IMR-90 (cell line): ENCODE measurements at regions not wholly inside any gene's neighbourhood (a gene's known extent, or its start where the extent isn't known, plus 50 kb on each side); places are given as distances from the start of the nearest gene placed in this dataset.

Experiments
- ATAC-seq: fragments of 200-7000 bp; cut with Tn5 transposase; 2 replicates; pipeline ENCODE4 v1.9.1; 2020; ENCODE audit warnings: low read depth, mild to moderate bottlenecking, moderate library complexity
- BruUV-seq: library from RNA; stranded (reverse); fragments of 400-500 nt; replicated peaks from 2 replicates; lab custom pipeline; 2021; lab: Mats Ljungman, UMichigan
- CTCF ChIA-PET: fragments of 300-600 bp; formaldehyde crosslinking; extraction: SDS; loops from one replicate; lab custom pipeline; 2021; ENCODE audit warnings: antibody characterized with exemption; lab: Yijun Ruan, JAX
- POLR2A ChIA-PET: fragments of 300-600 bp; sonication (Branson Sonifier 250); formaldehyde crosslinking; loops from one replicate; lab custom pipeline; 2022; ENCODE audit warnings: antibody characterized with exemption; ENCODE audit not compliant: unreplicated experiment; lab: Charles Lee
- DNase-seq: peaks from one replicate; pipeline ENCODE4 v3.0.0; 2013
- H2AFZ ChIP-seq: replicated peaks from 2 replicates; pipeline ENCODE3; 2013; ENCODE audit warnings: low read length, mild to moderate bottlenecking; ENCODE audit not compliant: poor library complexity
- H2AK5ac ChIP-seq: 2 replicates; pipeline ENCODE4 v1.6.1; 2013; ENCODE audit warnings: low read depth, low read length, inconsistent platforms
- H2AK9ac ChIP-seq: replicated peaks from 2 replicates; pipeline ENCODE3; 2013; ENCODE audit warnings: mild to moderate bottlenecking, low read depth, low read length, moderate library complexity; ENCODE audit not compliant: poor library complexity
- H2BK120ac ChIP-seq: 2 replicates; pipeline ENCODE4 v1.6.1; 2013; ENCODE audit warnings: low read depth, low read length, inconsistent platforms
- H2BK15ac ChIP-seq: 3 replicates; pipeline ENCODE4 v1.6.1; 2013; ENCODE audit warnings: low read depth, low read length, inconsistent platforms
- H2BK20ac ChIP-seq: 2 replicates; pipeline ENCODE4 v1.6.1; 2013; ENCODE audit warnings: low read depth, mild to moderate bottlenecking, inconsistent platforms, low read length, moderate library complexity
- H2BK5ac ChIP-seq: 2 replicates; pipeline ENCODE4 v1.6.1; 2013; ENCODE audit warnings: mild to moderate bottlenecking, low read depth, low read length, inconsistent platforms; ENCODE audit not compliant: poor library complexity, severe bottlenecking
- H3K14ac ChIP-seq: replicated peaks from 2 replicates; pipeline ENCODE4 v1.6.1; 2013; ENCODE audit warnings: low read depth, low read length, inconsistent platforms
- H3K18ac ChIP-seq: 2 replicates; pipeline ENCODE4 v1.6.1; 2013; ENCODE audit warnings: low read depth, low read length, control low read depth
- H3K23ac ChIP-seq: 2 replicates; pipeline ENCODE4 v1.6.1; 2013; ENCODE audit warnings: low read depth, low read length, inconsistent platforms
- H3K27ac ChIP-seq: 2 replicates; pipeline ENCODE4 v1.5.1; 2013; ENCODE audit warnings: mild to moderate bottlenecking, control low read depth, low read length; ENCODE audit not compliant: insufficient read depth
- H3K27me3 ChIP-seq: 2 replicates; pipeline ENCODE4 v1.6.1; 2013; ENCODE audit warnings: low read length; ENCODE audit not compliant: control insufficient read depth, insufficient read depth
- H3K36me3 ChIP-seq: 2 replicates; pipeline ENCODE4 v1.6.1; 2013; ENCODE audit warnings: low read length, mixed read lengths; ENCODE audit not compliant: control insufficient read depth, insufficient read depth
- H3K4ac ChIP-seq: 2 replicates; pipeline ENCODE4 v1.6.1; 2013; ENCODE audit warnings: low read depth, low read length, inconsistent platforms
- H3K4me1 ChIP-seq: 2 replicates; pipeline ENCODE4 v1.6.1; 2013; ENCODE audit warnings: low read length, mixed read lengths; ENCODE audit not compliant: control insufficient read depth, insufficient read depth
- H3K4me2 ChIP-seq: 2 replicates; pipeline ENCODE4 v1.6.1; 2013; ENCODE audit warnings: low read depth, mild to moderate bottlenecking, control low read depth, low read length, moderate library complexity
- H3K4me3 ChIP-seq: 2 replicates; pipeline ENCODE4 v1.5.1; 2013; ENCODE audit warnings: low read depth, mild to moderate bottlenecking, control low read depth, low read length, moderate library complexity; ENCODE audit not compliant: insufficient read depth
- H3K56ac ChIP-seq: 2 replicates; pipeline ENCODE4 v1.6.1; 2013; ENCODE audit warnings: low read length, inconsistent platforms; ENCODE audit not compliant: insufficient read depth; ENCODE audit errors: extremely low read depth
- H3K79me1 ChIP-seq, 2 experiments: 2 replicates each; pipeline ENCODE4 v1.6.1; 2013; ENCODE audit warnings: low read length in 2 of 2, inconsistent platforms in 1 of 2, low read depth in 1 of 2
- H3K9ac ChIP-seq: 2 replicates; pipeline ENCODE4 v1.6.1; 2013; ENCODE audit warnings: low read depth, low read length, control low read depth
- H3K9me1 ChIP-seq: 2 replicates; pipeline ENCODE4 v1.6.1; 2013; ENCODE audit warnings: low read length, inconsistent platforms; ENCODE audit not compliant: insufficient read depth
- H3K9me3 ChIP-seq: 2 replicates; pipeline ENCODE4 v1.6.1; 2013; ENCODE audit warnings: low read length; ENCODE audit not compliant: control insufficient read depth, insufficient read depth
- H4K20me1 ChIP-seq: 2 replicates; pipeline ENCODE4 v1.6.1; 2013; ENCODE audit warnings: low read length, inconsistent platforms; ENCODE audit not compliant: insufficient read depth
- H4K5ac ChIP-seq: 2 replicates; pipeline ENCODE4 v1.6.1; 2013; ENCODE audit warnings: mild to moderate bottlenecking, low read depth, low read length, control low read depth
- H4K8ac ChIP-seq, 2 experiments: 2 replicates each; pipeline ENCODE4 v1.6.1; 2013; ENCODE audit warnings: low read depth in 2 of 2, low read length in 2 of 2, control low read depth in 1 of 2, inconsistent platforms in 1 of 2
- H4K91ac ChIP-seq: 2 replicates; pipeline ENCODE4 v1.6.1; 2013; ENCODE audit warnings: low read depth, low read length, inconsistent platforms; ENCODE audit not compliant: insufficient read depth
- CEBPB ChIP-seq: IDR thresholded peaks from 2 replicates; pipeline ENCODE4 v1.6.1; 2012; ENCODE audit warnings: low read depth, low read length, improper control_type of control experiment
- RAD21 ChIP-seq: IDR thresholded peaks from 2 replicates; pipeline ENCODE4 v1.6.1; 2012; ENCODE audit warnings: low read length, improper control_type of control experiment
- WGBS, 2 experiments: methylation state at CpG; one replicate each; pipeline versions ENCODE4 v1.1.5 to v1.1.7; 2013; ENCODE audit warnings: missing lambda C conversion rate in 2 of 2; ENCODE audit not compliant: insufficient read length in 1 of 2; ENCODE audit errors: extremely low coverage in 2 of 2; 5-methylcytosine and 5-hydroxymethylcytosine counted together
- dilution Hi-C: fragments of 300-500 bp; cut with HindIII; formaldehyde crosslinking; loops from one replicate; pipeline ENCODE4 v1.14.3; 2018; ENCODE audit warnings: low sequenced_read_pairs; ENCODE audit not compliant: unreplicated experiment
- in situ Hi-C: fragments of 300-500 bp; cut with MboI; formaldehyde crosslinking; loops from 3 replicates; pipeline ENCODE4 v1.14.3; 2019; ENCODE audit warnings: low sequenced_read_pairs, inconsistent platforms, mixed read lengths
- intact Hi-C: fragments of 100-400 bp; cut with micrococcal nuclease; formaldehyde crosslinking; loops from 2 replicates; pipeline ENCODE4 v1.10.0; 2022

DNA sequence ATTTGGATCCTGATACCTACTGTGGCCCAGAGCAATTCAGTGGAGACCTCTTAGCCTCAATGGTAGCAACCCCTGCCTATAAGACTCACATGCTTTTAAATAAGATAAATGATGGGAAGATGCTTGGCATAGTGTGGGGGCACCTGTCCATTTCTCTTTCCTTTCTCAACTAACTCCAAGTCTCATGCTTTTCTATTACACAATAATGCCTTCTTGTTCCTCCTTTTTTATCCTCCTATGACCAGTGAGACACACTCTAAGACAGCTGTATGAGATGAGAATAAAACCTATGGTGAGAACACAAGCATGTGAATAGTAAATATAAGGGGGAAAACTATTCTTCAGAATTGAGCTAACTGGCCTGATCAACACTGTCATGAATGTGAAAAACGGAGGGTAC lies 147.0 kb upstream of the STXBP5 start:
- H2AFZ ChIP-seq, result no peak overlapping the region
- in situ Hi-C loops, result no loop called here
- no peak overlapping the region for H2BK20ac ChIP-seq
- no peak overlapping the region for H3K4me3 ChIP-seq
- ATAC-seq (no peak), DNase-seq (no peak)
- no peak overlapping the region for H3K56ac ChIP-seq
- H2BK15ac ChIP-seq, result no peak overlapping the region
- H3K4me2 ChIP-seq, result no peak overlapping the region
- H2BK5ac ChIP-seq, result no peak overlapping the region
- BruUV-seq, result no TSS peak
- no peaks in the 10 kb centered on the region for H3K9me1 ChIP-seq
- no peak overlapping the region for H3K23ac ChIP-seq
- no peaks in the 10 kb centered on the region for H3K9me3 ChIP-seq
- no peak overlapping the region for H2AK9ac ChIP-seq
- H4K8ac ChIP-seq, result no peak overlapping the region
- H4K20me1 ChIP-seq, result no peaks in the 10 kb centered on the region
- TF ChIP-seq CEBPB (peak; percentile 30; the same call in 1 of the 2 replicates), RAD21 (no peak)
- H3K27me3 ChIP-seq, result no peaks in the 10 kb centered on the region
- WGBS, 2 experiments, result no CpG with 5 or more reads among the region's 1 CpG
- ChIA-PET POLR2A (no interaction called here), CTCF (interaction anchor here (1.0 kb wide), 1 partner anchor 28 kb away, joined by 3 read pairs; no protein-coding TSS in a partner anchor)
- H3K27ac ChIP-seq, result no peak overlapping the region
- no peak overlapping the region for H2BK120ac ChIP-seq
- no peak overlapping the region for H4K5ac ChIP-seq
- no peaks in the 10 kb centered on the region for H3K36me3 ChIP-seq
- no peaks in the 10 kb centered on the region for H3K79me1 ChIP-seq
- H3K4ac ChIP-seq, result no peak overlapping the region
- H2AK5ac ChIP-seq, result no peak overlapping the region
- dilution Hi-C loops, result no loop called here
- H3K14ac ChIP-seq, result no peak overlapping the region
- no peak overlapping the region for H3K9ac ChIP-seq
- peaks cover 2% of the 10 kb centered on the region; the same call in 1 of the 2 replicates for H3K4me1 ChIP-seq
- no peak overlapping the region for H4K91ac ChIP-seq
- no peak overlapping the region for H3K18ac ChIP-seq
- intact Hi-C loops, result no loop called here
